GM19395 (cell line): ENCODE measurements at regions not wholly inside any gene's neighbourhood (a gene's known extent, or its start where the extent isn't known, plus 50 kb on each side); places are given as distances from the start of the nearest gene placed in this dataset.
"Not testable (repeated sequence)": the region's sequence is repeated elsewhere in the genome, so short reads cannot be mapped to it uniquely, and the experiment has no call there.

Experiments
- ATAC-seq: cut with Tn5 transposase; IDR thresholded peaks from one replicate; pipeline ENCODE4 v1.9.1; 2021; ENCODE audit warnings: mild to moderate bottlenecking, moderate library complexity; ENCODE audit not compliant: unreplicated experiment

GRCh38 chr5:27240791-27241190, 202.4 kb upstream of the CDH9 start:
- no peak for ATAC-seq

GRCh38 chr5:27234916-27235315, 196.5 kb upstream of the CDH9 start:
- ATAC-seq = no peak

GRCh38 chr5:27221410-27221809, 183.0 kb upstream of the CDH9 start:
- no peak for ATAC-seq

- no peak for ATAC-seq
Observed at GRCh38 chr5:27220752-27221151, 182.4 kb upstream of the CDH9 start.

- ATAC-seq = no peak
Observed at GRCh38 chr5:27217977-27218376, 179.6 kb upstream of the CDH9 start.

GRCh38 chr5:27217155-27217956, 179.0 kb upstream of the CDH9 start:
- no peak for ATAC-seq

GRCh38 chr5:27216367-27216950, 178.1 kb upstream of the CDH9 start:
- no peak for ATAC-seq

- no peak for ATAC-seq
Observed at GRCh38 chr5:27208051-27208450, 169.7 kb upstream of the CDH9 start.

GRCh38 chr5:27191786-27192510, 153.6 kb upstream of the CDH9 start:
- no peak for ATAC-seq

GRCh38 chr5:27172693-27173092, 134.3 kb upstream of the CDH9 start:
- no peak for ATAC-seq

GRCh38 chr5:27171761-27172261, 133.4 kb upstream of the CDH9 start:
- ATAC-seq = no peak

- no peak for ATAC-seq
Observed at GRCh38 chr5:27158775-27159174, 120.4 kb upstream of the CDH9 start.

GRCh38 chr5:27158171-27158570, 119.8 kb upstream of the CDH9 start:
- no peak for ATAC-seq

- ATAC-seq = no peak
Observed at GRCh38 chr5:27144456-27144855, 106.1 kb upstream of the CDH9 start.

GRCh38 chr5:27140831-27141230, 102.4 kb upstream of the CDH9 start:
- ATAC-seq = no peak

GRCh38 chr5:27130587-27130986, 92.2 kb upstream of the CDH9 start:
- ATAC-seq = no peak

- no peak for ATAC-seq
Observed at GRCh38 chr5:27129926-27130325, 91.5 kb upstream of the CDH9 start.

GRCh38 chr5:27125856-27126255, 87.5 kb upstream of the CDH9 start:
- no peak for ATAC-seq

- no peak for ATAC-seq
Observed at GRCh38 chr5:27124590-27124989, 86.2 kb upstream of the CDH9 start.

- not testable (repeated sequence) for ATAC-seq
Observed at GRCh38 chr5:27119736-27120321, 81.4 kb upstream of the CDH9 start.

GRCh38 chr5:27103486-27103885, 65.1 kb upstream of the CDH9 start:
- no peak for ATAC-seq
